ENCODE measurements at regions not wholly inside any gene's neighbourhood (a gene's known extent, or its start where the extent isn't known, plus 50 kb on each side); places are given as distances from the start of the nearest gene placed in this dataset.

DNA sequence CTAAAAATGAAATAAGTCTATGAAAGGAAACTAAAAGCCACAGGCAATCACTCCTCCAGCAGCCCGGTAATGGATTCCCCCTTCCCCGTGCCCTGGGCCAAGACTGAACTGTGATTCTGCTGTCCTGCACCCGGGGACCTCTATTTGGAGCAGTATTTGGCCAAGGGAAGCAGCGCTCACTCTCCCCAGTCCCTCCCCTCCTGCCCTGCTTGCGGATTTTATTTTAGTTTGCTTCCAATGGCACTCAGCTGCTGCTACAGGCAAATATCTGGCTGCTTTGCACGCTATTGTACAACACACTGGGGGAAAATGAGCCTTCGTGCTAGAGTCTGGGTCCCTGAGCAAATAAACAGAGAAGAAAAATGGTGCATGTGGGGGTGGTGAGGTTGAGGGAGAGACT, 975.7 kb upstream of the RBFOX1 start:
- no peak for DNase-seq

DNA sequence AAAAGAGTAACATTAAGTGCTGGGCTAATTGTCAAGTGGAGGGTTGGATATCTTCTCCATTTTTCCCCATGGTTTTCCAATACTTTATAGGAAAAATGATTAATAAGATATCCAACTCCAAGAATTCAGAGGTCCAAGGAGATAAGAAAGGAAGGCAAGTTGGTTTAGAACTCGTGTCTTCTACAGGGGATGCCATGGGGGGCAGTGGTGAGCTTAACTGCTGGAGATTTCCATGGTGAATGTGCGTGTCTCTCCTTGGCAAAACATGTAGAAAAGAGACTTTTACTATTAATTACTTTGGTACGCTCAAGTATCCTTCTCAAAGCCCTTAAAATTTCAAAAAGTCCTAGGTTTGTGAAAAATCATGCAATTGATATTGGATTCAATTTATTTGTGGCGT, 982.9 kb upstream of the RBFOX1 start:
- no peak for DNase-seq

DNA sequence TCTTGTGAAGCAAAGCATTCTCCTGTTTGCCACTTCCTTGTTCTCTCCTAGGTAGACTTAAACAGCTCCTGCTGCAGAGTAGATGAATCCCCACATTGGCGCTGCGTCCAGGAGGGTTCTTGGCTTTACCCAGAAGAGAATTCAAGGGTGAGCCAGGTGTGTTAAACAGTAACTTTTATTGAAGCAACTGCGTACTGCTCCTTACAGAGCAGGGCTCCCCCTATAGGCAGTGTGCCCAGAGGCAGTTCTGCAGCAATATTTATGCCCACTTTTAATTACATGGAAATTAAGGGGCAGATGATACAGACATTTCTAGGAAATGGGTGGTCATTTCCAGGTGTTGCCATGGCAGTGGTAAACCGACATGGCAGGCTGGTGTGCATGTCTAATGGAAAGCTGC, 987.6 kb upstream of the RBFOX1 start:
- no peak for DNase-seq

DNA sequence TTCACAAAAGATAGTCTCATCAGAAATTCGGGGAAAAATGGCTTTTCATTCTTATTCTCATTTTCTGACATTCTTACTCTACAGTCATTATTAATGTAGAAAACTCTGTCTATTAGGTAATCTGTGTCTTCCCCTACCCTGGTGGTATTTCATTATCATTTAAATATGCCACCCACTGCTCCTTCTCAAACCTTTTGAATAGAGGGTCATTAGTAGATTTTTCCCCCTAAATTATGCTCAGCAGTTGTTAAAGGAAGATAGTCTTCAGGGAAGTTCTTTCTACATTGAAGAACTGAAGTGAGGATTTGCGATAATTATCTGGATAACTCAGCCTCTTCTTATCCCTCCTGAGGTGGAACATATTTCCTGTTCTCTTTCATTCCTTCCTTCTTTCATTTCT, 989.5 kb upstream of the RBFOX1 start:
- no peak for DNase-seq

DNA sequence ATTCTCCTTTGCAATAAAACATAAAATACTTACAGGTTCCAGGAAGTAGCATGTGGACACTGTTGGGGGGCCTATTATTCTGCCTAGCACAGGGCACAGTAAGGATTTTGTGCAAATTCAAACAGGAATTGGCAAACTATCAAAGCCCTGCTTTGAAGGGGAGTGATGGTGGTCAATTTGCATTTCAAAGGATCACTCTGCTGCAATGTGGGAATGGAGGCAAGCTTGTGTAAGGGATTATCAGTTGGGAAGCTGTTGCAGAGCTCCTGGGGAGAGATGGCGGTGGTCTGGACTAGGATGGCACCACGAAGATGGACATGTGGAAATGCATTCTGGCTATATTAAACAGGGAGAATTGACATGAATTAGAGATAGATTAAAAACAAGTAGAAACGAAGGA, 990.7 kb upstream of the RBFOX1 start:
- DNase-seq = no peak

DNA sequence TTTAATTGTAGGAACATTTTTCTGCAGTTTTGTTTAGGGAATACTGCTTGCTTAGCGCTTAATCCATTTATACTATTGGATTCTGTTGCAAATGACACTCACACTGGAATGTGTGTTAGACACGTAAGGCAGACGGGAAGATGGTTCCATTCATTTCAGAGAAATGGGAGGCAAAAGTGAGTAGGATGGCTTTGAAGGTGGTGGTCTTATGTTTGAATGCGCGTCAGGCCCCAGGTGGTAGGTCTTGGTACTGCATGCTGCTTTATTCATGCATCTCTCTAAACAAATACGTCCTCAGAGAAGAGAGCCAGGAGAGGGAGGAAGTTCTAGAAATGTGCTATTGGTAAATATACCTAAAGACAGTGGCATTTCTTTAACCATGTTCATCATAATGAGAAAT, 997.6 kb upstream of the RBFOX1 start:
- DNase-seq = no peak

DNA sequence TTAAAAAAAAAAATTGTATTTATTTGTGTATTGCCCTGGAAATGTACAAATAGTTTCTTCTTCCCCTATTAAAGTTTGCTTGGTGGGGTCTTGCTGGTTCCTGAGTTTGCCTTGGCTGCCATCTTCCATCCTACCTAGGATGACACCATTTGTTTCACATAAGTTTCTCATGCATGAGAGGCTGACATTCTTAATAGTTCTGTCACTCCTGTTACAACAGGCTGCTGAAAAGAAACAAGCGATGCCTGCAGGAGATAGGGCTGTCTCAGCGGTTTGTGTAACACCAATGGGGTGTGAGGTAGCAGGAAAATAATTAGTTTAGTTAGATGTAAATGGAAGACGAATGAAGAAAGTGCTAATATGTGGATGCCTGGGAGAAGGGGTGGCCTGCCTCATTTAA, 1000.9 kb upstream of the RBFOX1 start:
- no peak for DNase-seq

DNA sequence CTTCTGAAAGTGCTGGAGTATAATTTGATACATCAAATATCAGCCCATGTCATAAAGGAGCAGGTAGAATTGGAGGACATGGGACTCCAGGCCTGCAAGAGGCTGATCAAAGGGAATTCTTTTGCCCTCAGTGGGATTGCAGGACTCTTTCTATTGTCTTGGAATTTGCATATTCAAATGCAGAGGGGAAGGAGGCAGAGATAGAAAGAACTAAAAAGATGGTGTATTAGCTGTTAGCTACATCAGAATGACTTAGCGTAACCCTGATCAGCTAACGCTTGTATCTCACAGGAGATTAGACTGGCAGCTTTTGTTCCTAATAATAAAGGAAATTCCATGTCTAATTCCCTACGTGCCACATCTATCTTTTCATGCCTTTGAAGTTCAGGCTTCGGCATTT, 1014.7 kb upstream of the RBFOX1 start:
- no peak for DNase-seq

DNA sequence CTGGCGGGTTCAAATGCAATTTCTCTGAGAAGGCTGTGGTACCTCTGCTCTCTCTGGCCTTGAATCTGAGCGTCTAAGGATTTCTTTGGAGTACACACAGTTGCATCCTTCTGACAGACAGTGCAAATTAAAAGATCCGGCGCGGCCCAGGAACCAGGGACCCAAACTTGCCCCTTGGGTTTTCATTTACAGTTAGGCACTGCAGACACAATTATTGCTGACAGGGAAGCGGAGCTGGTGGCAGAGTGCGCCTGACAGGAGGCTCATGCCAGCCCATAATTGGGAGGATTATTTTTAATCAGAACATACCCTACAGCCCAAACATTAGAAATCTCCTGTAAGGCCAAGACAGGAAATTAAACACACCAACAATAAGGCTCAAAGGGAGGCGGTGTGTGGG, 1023.4 kb upstream of the RBFOX1 start:
- no peak for DNase-seq

DNA sequence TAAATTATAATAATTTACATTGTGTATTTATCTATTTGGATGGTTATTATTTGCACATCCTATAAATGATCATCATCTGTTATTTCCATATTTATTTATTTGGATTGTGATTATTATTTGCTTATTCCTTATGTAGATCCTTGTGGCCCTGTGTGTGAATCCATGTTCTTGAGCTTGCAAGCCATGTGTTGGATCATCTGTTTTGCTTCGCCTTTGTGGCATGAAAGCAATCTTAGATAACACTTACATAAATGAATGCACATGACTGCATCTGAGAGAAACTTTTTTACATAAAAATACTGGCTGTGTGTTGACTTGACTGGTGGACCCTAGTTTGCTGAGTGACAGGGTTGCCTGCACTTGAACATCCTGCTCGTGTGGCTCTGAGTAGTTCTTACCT, 1024.5 kb upstream of the RBFOX1 start:
- DNase-seq = no peak

DNA sequence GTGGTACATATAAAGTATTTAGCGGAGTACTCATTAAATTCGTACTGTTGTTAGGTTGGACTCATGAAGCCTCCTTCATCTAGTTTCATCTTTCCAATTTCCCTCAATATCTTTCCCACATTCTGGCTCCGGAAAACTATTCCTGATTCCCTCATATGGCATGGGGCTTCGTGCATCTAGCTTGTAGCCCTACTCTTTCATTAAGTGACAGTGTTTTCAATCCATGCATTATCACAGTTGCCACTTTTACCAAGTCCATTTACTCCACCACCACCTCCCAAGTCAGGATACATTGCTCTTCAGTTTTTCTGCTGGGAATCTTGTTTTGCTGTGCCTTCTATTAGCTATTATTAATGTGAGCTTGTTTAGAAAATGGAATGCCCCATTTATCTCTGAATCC, 1032.1 kb upstream of the RBFOX1 start:
- no peak for DNase-seq

DNA sequence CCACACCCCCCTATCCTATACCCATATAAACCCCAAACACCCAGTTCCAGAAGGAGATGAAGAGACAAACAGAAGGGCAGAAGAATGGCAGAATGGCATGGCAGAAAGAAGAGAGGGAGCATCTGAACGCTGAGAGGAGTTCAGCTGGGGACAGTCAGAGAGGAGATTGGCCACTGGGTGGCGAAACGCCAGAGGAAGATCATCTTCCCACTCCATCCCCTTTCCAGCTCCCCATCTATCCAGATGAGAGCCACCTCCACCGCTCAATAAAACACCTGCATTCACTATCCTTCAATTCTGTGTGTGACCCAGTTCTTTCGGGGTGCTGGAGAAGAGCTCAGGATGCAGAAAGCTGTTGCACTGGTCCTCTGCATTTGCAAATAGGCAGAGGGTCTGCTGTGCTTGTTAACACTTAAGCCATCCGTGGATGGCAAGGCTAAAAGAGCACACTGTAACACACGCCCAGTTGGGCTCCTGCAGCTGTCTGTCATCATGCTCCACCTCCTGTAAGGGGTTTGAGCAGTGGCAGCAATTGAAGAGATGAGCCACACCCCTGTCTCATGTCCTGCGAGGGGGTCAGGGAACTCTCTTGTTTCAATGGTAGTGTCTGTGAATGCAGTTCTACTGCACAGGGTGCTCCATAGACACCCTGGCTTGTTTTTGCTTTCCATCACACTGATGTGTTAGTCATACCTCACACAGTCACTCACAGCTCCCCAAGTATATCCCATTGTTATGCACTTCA, 1034.8 kb upstream of the RBFOX1 start:
- DNase-seq = no peak

DNA sequence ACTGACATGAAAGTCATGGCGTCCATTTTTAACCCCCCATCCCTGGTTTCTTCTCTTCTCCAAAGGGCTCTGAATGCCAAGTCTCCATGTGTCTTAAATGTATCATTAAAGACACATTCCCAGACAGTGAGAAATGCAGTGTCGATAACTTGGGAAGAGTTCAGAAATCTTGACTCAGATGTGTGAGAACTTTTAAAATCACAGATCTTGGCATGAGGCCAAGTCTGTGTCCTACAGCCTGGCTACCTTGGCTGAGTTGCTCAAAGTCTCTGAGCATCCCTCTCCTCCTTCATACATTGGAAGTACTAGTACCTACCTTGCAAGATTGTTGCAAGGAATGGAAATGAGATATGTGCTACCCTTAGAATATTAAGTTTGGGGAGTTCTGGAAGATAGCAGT, 1046.5 kb upstream of the RBFOX1 start:
- DNase-seq = no peak

DNA sequence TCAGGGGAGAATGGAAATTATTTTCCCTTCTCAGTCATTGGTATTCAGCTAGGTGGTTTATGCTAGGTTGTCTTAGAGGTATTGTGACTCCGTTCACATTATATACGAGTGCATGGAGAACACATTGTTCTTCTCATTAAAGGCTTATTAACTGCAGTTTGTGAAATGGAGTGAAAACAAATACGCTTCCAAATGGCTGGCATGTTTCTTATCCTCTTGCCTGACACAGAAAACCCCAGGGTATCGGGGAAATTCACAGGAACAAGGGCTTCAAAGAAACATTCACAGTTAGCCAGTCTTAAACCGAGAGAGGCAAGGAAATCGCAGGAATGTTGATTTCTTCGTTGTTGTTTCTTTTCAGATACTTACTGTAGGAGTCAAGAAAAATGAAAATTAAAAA, 1047.9 kb upstream of the RBFOX1 start:
- no peak for DNase-seq

DNA sequence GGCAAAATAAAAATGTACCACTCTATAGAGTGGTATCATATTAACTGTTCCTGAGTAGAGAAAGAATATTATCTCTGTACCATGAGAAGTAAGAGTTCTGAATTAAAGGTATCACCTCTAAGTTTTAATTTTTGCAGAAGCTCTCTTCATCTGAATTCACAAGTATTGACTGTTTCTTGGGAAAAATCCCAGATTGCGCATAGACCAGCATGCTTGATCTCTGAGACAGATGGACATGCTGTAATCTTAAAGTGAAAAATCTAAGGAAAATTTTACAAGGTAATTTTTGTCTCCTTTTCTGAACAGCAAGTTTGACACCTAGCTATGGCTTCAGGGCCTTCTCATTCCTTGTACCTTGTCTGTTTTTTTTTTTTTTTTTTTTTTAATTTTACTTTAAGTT, 1050.7 kb upstream of the RBFOX1 start:
- no peak for DNase-seq

DNA sequence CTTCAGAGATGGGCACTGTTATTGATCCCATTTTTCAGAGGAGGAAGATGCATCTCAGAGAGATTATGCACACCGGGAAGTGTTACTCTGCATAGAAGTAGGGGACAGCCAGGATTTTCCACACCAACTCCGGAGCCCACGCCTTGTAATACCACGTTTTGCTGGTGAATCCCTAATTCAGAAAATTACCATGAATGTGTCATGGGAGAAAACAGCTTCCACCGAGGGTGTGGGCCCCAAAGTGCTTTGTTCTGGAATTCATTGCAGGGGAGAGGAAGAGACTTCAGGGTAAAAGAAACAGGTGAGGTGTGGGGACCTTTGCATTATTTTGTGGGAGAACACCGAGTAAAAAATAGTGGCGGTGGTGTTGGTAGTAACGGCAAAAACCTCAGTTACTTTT, 1051.4 kb upstream of the RBFOX1 start:
- no peak for DNase-seq

DNA sequence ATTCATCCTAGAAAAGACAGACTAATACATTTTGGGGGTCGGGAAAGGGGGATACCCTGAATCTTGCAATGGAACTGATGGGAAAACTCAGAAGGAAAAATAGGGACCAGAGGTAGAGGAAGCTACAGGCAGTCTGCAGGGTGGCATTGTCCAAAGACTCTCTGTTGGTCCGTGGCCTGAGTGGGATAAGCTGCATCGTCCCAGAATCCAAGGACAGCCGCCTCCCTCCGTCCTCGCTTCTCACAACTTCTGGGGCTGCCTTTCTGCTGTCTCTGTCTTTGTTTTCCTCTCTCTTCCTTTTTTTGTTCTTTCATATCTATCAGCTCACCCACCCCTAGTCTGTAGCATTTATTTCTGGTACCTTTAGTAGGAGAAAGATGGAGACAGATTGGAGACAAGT, 1052.6 kb upstream of the RBFOX1 start:
- no peak for DNase-seq

DNA sequence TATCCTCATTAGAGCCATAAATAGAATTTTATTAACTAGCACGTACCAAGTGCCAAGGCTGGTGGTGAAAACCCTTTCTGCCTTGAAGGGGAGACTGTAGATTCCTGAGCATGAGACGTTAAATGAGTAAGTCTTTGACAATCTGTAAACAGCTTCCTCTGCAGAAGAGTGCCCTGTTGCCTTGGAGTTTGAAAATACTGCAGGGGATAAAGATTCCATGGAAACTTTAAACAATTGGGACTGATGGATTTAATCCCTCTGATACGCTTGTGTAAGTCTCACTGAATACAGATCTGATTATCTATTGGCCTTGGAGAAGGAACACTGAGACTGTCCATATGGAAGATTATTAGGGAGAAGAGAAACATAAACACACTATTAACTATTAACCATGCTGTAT, 1053.4 kb upstream of the RBFOX1 start:
- no peak for DNase-seq

DNA sequence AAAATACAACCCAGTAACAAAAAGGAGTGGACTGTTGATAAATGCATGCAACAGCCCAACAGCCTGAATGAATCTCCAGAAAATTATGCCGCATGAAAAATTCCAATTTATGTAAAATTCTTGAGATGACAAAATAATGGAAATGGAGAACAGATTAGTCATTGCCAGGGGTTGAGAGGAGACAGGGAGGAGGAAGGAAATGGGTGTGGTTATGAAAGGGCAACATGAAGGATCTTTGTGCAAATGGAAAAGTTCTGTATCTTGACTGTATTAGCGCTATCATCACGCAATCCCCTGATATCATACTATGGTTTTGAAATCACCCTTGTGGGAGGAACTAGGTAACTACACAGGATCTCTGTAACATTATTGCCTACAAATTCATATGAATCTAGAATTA, 1058.3 kb upstream of the RBFOX1 start:
- no peak for DNase-seq

DNA sequence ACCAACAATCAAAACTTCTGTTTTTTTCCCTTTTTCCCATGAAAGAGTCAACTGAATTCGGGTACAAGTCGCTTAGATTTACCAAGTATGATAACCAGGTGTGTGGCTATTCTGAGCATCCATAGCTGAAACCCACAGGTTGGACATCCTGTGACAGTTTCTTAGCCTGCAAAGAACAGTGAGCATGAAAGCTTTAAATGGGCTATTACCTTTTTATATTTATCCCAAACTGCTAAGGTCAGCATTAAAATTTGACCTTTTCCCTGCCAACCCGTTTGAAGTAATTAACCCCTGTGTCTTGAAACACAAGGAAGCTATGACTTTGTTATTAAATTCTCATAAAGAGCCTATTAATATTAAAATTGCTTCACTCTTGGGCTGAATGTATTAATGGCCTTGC, 1065.0 kb upstream of the RBFOX1 start:
- no peak for DNase-seq

DNA sequence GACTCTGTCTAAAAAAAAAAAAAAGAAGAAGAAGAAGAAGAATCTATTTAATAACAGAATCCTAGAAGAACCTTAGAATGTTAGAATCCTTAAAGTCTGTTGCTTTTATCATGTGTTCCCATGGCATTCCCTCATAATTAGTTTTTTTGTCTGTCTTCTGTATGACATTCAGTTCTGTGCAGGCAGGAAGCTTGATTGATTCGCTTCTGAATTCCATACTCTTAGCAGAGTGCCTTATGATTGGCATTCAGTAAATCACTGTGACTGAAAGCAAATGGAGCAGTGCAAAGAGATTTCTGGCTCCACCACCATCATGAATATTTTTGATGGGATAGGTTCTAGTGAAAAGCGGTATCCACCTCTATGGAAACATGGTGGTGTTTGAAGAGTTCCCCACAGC, 1065.9 kb upstream of the RBFOX1 start:
- no peak for DNase-seq

DNA sequence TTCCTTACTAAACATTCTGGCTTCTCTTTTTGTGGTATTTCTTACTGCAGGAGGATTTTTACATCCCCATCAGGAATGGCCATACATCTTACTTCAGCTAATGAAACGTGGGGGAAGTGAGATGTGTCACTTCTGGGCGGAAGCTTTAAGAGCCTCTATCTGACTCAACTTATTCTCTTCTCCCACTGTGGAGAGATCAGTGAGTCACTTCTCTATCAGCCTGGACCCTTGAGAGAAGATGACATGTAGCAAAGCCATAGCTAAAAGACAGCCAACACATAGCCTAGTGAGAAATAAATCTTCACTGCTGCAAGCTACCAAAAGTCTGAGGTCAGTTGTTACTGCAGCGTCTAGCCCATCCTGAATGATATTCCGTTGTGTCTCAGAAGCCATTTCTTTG, 1066.7 kb upstream of the RBFOX1 start:
- no peak for DNase-seq

DNA sequence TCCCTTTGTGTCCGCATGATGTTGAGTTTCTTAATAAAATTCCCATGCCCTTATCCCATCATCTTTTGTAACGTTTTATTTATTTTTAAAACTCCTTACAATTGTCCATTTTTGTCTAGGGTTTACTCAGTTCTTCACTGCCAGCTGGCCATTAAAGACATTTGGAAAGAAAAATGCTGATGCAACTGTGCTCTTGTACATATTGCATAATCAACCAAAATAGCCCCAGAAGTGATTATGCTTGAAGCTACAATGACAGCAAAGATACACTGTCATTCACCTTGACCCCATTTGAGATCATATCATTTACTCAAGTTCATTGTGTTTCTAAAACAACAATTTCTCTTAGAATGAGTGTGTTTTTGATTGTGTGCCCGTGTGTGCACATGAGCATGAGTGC, 1074.6 kb upstream of the RBFOX1 start:
- DNase-seq = no peak

DNA sequence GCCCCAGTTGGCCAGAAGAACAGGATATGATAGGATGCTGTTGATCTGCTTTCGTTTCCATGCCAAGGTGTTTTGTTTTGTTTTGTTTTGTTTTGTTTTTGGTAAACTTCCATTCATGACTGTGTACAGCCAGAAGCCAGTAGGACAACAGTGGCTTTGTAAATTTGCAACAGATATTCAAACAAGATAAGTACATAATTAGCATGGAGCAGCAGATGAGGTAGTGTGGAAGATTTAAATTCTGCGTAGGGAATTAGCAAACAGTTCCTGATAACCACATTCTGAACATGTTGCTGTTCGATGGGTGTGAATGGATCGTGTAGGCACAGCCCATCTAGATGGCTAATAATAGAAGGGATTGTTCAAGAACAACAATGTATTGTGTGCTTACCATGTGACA, 1080.1 kb upstream of the RBFOX1 start:
- no peak for DNase-seq

DNA sequence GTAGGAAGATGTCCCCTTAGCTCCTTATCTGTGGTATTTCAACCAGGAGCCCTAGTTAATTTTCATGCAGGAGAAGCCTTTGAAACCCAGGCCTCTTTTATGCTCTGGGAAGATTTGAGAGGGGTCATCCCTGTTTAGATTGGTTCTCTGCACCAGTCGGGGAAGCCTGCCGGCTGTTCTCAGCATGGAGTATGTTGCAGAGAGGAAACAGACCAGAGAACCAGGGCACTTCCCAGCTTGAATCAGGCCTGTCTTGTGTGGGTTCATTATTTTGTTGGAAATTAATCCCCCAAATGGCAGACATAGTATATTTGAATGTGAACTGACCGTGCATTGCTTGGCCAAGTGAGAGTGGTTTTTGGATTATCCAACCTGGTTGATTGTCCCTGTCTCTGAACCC, 1082.1 kb upstream of the RBFOX1 start:
- no peak for DNase-seq

DNA sequence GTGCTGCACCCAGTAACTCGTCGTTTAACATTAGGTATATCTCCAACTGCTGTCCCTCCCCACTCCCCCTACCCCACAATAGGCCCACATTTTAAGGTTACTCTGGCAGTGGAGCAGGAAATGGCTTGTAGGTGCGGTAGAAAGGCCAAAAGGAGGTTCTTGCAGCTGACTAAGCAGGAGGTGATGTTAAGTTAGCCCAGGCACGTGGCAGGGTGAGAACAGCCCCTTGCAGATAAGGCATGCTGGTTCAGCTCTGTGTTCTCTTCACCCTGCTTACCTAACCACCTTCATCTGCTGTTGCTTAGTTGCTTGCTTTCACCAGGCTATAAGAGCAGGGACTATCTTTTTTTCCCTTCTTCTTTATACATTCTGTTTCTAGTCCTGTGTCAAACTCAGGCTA, 1082.8 kb upstream of the RBFOX1 start:
- DNase-seq = no peak

Measured in activated gamma-delta T cell treated with Interleukin-2 at 50 U/mL for 16 hours (primary cell).